HPDE6-E6E7 (cell line): ENCODE measurements at regions not wholly inside any gene's neighbourhood (a gene's known extent, or its start where the extent isn't known, plus 50 kb on each side); places are given as distances from the start of the nearest gene placed in this dataset.

Experiments used
- DNase-seq: peaks from one replicate; pipeline ENCODE4 v3.0.0; 2011; ENCODE audit warnings: missing footprints; ENCODE audit errors: extremely low spot score

- no peak for DNase-seq
These were observed 413.5 kb upstream of the PSMD7 start for GRCh38 chr16:73883126-73883525.

GRCh38 chr16:73882651-73883050 is 414.0 kb upstream of the PSMD7 start:
- no peak for DNase-seq

GRCh38 chr16:73882033-73882432 is 414.6 kb upstream of the PSMD7 start:
- DNase-seq, result no peak

GRCh38 chr16:73879621-73880020 is 417.0 kb upstream of the PSMD7 start:
- DNase-seq, result no peak

GRCh38 chr16:73878611-73879010 is 418.0 kb upstream of the PSMD7 start:
- DNase-seq, result peak; percentile 23

- no peak for DNase-seq
These were observed 419.5 kb upstream of the PSMD7 start for GRCh38 chr16:73877150-73877549.

- DNase-seq, result no peak
These were observed 420.5 kb upstream of the PSMD7 start for GRCh38 chr16:73875996-73876690.

- DNase-seq, result no peak
These were observed 422.3 kb upstream of the PSMD7 start for GRCh38 chr16:73874324-73874723.

GRCh38 chr16:73873643-73874042 is 423.0 kb upstream of the PSMD7 start:
- DNase-seq, result no peak

GRCh38 chr16:73872856-73873255 is 423.8 kb upstream of the PSMD7 start:
- DNase-seq, result no peak

- DNase-seq, result no peak
These were observed 425.4 kb upstream of the PSMD7 start for GRCh38 chr16:73871088-73871733.

GRCh38 chr16:73869126-73869525 is 427.5 kb upstream of the PSMD7 start:
- DNase-seq, result no peak

GRCh38 chr16:73864868-73865267 is 431.7 kb upstream of the PSMD7 start:
- no peak for DNase-seq

- DNase-seq, result no peak
These were observed 438.3 kb upstream of the PSMD7 start for GRCh38 chr16:73858326-73858725.

GRCh38 chr16:73853968-73854367 is 442.6 kb upstream of the PSMD7 start:
- DNase-seq, result no peak

- DNase-seq, result no peak
These were observed 444.1 kb upstream of the PSMD7 start for GRCh38 chr16:73852561-73852960.

- no peak for DNase-seq
These were observed 447.6 kb upstream of the PSMD7 start for GRCh38 chr16:73848993-73849392.

GRCh38 chr16:73847090-73847489 is 449.5 kb upstream of the PSMD7 start:
- DNase-seq, result no peak

GRCh38 chr16:73846356-73846755 is 450.3 kb upstream of the PSMD7 start:
- no peak for DNase-seq

GRCh38 chr16:73846007-73846330 is 450.6 kb upstream of the PSMD7 start:
- DNase-seq, result no peak

- no peak for DNase-seq
These were observed 451.2 kb upstream of the PSMD7 start for GRCh38 chr16:73845238-73846006.

- no peak for DNase-seq
These were observed 455.9 kb upstream of the PSMD7 start for GRCh38 chr16:73840728-73841127.

GRCh38 chr16:73831220-73831619 is 465.4 kb upstream of the PSMD7 start:
- DNase-seq, result no peak
